ENCODE measurements at regions not wholly inside any gene's neighbourhood (a gene's known extent, or its start where the extent isn't known, plus 50 kb on each side); places are given as distances from the start of the nearest gene placed in this dataset.

DNA sequence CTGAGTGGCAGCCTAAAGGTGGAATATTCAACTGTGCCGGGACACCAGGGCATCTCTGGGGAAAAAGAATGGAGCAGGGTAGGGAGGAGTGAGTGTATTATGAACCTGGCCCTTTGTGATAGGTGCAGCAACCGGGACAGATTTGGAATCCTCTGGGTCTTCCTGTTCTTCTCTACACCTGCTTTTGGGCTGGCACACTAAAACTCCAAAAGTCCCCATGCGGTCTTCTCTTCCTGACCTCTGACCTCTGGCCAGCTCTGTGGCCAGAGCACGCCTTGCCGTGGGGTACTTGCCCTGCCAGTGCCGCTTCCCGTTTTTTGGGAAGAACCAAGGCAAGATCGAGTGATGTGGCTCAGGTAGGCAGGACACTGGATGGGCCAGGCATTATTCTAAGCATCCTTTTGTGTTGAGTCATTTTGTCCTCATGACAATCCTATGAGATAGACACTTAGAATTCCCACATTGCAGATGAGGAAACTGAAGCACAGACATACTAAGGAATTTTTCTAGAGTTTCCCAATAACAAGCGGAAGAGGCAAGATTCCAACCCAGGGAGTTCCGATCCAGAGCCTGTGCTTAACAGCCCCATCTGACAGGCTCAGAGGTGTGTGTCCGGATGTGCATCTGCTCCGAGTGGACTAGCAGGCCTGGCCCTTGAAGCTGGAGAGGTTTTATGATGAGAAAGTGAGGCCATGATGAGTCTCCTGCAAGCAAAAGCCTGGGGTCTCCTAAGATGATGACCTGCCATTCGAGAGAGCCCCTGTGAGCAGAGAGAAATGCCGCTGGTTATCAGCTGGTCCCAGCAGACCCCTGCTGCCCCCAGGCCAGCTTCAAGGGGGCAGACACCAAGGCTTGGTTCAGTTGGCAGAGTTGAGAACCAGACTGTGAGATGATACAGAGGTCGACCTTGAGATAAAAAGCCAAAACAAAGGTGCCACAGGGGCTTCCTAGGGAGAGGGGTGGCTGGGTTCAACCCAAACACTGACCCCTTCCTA is 67.9 kb upstream of the ESRRB start:
- no peak for DNase-seq (ENCODE audit: low spot score)

DNA sequence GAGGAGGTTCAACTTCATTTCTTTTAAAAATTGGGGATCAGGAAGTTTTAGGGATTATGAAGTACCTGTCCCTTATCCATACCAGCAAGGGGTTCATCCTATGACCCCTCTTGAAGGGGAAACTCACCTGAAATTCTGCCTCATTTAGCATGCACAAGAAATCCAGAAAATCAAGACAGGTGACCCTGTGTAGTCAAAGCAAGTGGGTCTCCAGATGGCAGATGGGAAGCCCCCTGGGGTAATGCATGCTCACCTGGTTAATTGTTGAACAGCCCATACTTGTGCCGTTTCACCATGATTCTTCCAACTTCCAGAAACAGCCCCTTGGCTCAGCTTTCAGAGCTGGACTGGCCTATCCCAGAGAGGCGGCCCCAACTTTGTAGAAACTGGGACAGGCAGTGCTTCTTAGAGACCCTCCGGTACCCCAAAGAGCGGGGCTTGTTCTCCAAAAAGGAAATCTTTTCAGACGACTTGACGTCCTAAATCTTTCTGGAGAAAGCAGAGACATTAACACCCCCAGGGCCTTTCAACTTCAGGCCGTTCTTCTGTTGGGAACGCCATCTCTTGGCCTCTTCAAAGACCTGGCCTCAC is 66.3 kb upstream of the ESRRB start:
- no peak for DNase-seq (ENCODE audit: low spot score)

- DNase-seq (ENCODE audit: low spot score) = no peak
Observed at GRCh38 chr14:76311079-76311758, 64.7 kb upstream of the ESRRB start.

DNA sequence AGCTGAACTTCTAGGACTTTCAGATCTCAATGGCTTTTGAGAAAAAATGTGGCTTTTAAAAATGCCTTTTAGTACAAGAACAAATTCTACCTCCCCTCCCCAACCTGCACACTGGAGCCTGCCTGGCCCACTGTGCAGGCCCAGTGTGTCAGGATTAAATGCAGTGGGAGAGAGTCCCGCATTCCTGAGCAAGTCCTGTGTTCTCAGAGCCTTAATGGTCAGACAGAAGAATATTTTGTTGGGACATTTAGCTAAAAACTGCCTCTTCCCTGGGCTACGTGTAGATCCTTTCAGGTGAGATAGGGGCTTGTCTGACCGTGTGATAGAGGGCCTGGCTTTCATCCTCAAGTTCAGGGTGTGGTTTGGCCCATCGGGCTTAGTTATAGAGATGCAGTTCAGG is 63.1 kb upstream of the ESRRB start:
- no peak for DNase-seq (ENCODE audit: low spot score)

GRCh38 chr14:76313303-76313702 is 62.6 kb upstream of the ESRRB start:
- DNase-seq (ENCODE audit: low spot score) = no peak

- no peak for DNase-seq (ENCODE audit: low spot score)
Observed at GRCh38 chr14:76313852-76314251, 62.1 kb upstream of the ESRRB start.

- DNase-seq (ENCODE audit: low spot score) = no peak
Observed at GRCh38 chr14:76314521-76315034, 61.4 kb upstream of the ESRRB start.

GRCh38 chr14:76320486-76320885 is 55.5 kb upstream of the ESRRB start:
- DNase-seq (ENCODE audit: low spot score) = no peak

- DNase-seq (ENCODE audit: low spot score) = no peak
Observed at GRCh38 chr14:76320975-76321374, 55.0 kb upstream of the ESRRB start.

DNA sequence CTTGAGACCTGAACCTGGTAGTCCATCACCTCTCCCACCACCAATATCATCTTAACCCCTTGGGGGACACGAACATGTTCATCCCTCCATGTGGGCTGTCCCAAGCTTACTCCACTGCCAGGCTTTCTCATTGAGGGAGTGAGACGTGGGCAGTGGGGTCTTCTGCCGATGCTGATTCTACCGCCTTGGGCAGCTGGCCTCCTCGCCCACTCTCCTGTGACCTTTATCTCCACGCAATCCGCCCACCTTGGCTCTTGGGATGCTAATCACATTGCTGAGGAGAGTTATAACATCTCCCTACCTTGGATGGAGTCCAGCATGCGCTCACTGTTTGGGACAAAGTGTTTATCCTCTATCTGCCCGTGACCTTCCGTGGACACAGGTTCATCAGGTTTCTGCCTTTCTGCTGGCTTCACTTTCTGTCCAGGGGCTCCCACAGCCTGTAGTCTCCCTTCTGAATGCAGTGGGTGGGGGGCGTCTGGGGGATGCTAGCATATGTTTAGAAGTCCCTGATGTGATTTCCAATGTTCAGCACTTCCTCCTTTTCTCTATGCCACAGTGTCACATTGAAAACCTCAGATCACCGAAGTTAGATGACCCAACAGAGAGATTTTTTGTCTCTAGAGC is 53.2 kb upstream of the ESRRB start:
- no peak for DNase-seq (ENCODE audit: low spot score)

DNA sequence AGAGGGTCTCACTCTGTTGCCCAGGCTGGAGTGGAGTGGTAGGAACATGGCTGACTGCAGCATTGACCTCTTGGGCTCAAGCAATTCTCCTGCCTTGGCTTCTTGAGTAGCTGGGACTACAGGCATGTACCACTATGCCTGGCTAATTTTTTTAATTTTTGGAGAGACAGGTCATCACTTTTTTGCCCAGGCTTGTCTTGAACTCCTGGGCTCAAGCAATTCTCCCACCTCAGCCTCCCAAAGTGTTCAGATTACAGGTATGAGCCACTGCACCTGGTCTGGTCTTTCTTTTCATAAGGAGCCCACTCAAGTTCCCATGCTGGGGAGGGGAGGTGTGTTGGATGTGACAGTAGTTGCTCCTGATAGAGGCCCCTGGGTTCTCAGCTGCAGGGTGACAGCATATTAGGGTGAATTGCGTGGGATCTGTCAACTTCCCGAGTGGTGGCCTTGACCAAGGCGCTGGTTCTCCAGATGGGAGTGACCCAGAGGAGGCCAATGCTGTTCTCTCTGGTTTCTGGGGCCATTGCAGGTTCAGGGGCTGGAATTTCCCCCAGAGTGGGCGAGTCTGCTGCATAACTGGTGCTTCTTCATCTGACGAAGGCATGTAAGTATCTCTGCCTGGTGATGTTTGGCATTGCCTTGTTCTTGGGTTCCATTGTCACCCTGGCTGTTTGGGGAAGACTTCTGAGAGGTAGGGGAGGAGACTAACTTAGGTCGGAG is 52.4 kb upstream of the ESRRB start:
- no peak for DNase-seq (ENCODE audit: low spot score)

GRCh38 chr14:76324133-76324532 is 51.8 kb upstream of the ESRRB start:
- DNase-seq (ENCODE audit: low spot score) = no peak

Measured in AG08395 (cell line).